GM12878 (cell line): ENCODE measurements at regions not wholly inside any gene's neighbourhood (a gene's known extent, or its start where the extent isn't known, plus 50 kb on each side); places are given as distances from the start of the nearest gene placed in this dataset.

Experiments used
- ATAC-seq: fragments of 200-7000 bp; cut with Tn5 transposase; 3 replicates; pipeline ENCODE4 v1.9.1; 2020; ENCODE audit warnings: mild to moderate bottlenecking, moderate library complexity
- BruUV-seq: library from RNA; stranded (reverse); fragments of 400-500 nt; replicated peaks from 2 replicates; lab custom pipeline; 2021; lab: Mats Ljungman, UMichigan
- CTCF ChIA-PET: fragments of 300-600 bp; sonication (Branson Sonifier 250); formaldehyde crosslinking; extraction: SDS; loops from one replicate; lab custom pipeline; 2021; ENCODE audit warnings: inconsistent platforms; lab: Yijun Ruan, JAX
- POLR2A ChIA-PET: fragments of 350-600 bp; formaldehyde crosslinking; extraction: SDS; loops from one replicate; lab custom pipeline; 2021; ENCODE audit warnings: inconsistent platforms; lab: Charles Lee
- RAD21 ChIA-PET: fragments of 300-600 bp; sonication (Branson Sonifier 250); formaldehyde crosslinking; loops from one replicate; lab custom pipeline; 2023; ENCODE audit warnings: antibody characterized with exemption; ENCODE audit not compliant: unreplicated experiment; lab: Charles Lee
- SMC1A ChIA-PET: fragments of 300-600 bp; sonication (Branson Sonifier 250); formaldehyde crosslinking; loops from one replicate; lab custom pipeline; 2023; ENCODE audit not compliant: unreplicated experiment, uncharacterized antibody; lab: Charles Lee
- DNase-seq: peaks from one replicate; pipeline ENCODE4 v3.0.0-alpha.2; 2011; ENCODE audit warnings: low read depth, low spot score
- FAIRE-seq: peaks from 3 replicates; lab custom pipeline; 2011; peaks lifted over from hg19 to GRCh38; lab: Jason Lieb, UNC
- H2AFZ ChIP-seq: 2 replicates; pipeline ENCODE4 v1.6.0; 2011; ENCODE audit warnings: low read depth, low read length, control low read depth; ENCODE audit not compliant: control insufficient read depth
- H3K27ac ChIP-seq: 2 replicates; pipeline ENCODE4 v1.5.1; 2011; ENCODE audit warnings: control low read depth; ENCODE audit not compliant: control insufficient read depth, insufficient read depth
- H3K27me3 ChIP-seq, 2 experiments: replicated peaks in 1 of 2; 2 replicates each; pipeline versions ENCODE4 v1.6.0 to v1.6.1; 2011; ENCODE audit warnings: low read length in 1 of 2; ENCODE audit not compliant: control insufficient read depth in 2 of 2, insufficient read depth in 2 of 2
- H3K36me3 ChIP-seq, 2 experiments: 2 replicates each; pipeline ENCODE4 v1.5.1; 2011; ENCODE audit warnings: low read length in 1 of 2; ENCODE audit not compliant: control insufficient read depth in 2 of 2, insufficient read depth in 2 of 2
- H3K4me1 ChIP-seq: 2 replicates; pipeline ENCODE4 v1.6.1; 2011; ENCODE audit warnings: mild to moderate bottlenecking, low read length, moderate library complexity, mixed read lengths; ENCODE audit not compliant: control insufficient read depth, insufficient read depth
- H3K4me2 ChIP-seq: 2 replicates; pipeline ENCODE4 v1.6.0; 2011; ENCODE audit warnings: control low read depth; ENCODE audit not compliant: control insufficient read depth, insufficient read depth
- H3K4me3 ChIP-seq: fragments of 200-600 bp; sonication (generic); 2 replicates; pipeline ENCODE4 v1.5.1; 2016
- H3K79me2 ChIP-seq: 2 replicates; pipeline ENCODE4 v1.6.0; 2011; ENCODE audit warnings: low read length; ENCODE audit not compliant: control insufficient read depth, insufficient read depth
- H3K9ac ChIP-seq: 2 replicates; pipeline ENCODE4 v1.8.0; 2011; ENCODE audit warnings: low read length, control low read depth, mixed read lengths; ENCODE audit not compliant: control insufficient read depth, insufficient read depth
- H3K9me3 ChIP-seq: replicated peaks from 3 replicates; pipeline ENCODE4 v1.5.1; 2011; ENCODE audit warnings: mild to moderate bottlenecking, low read length; ENCODE audit not compliant: control insufficient read depth, insufficient read depth
- H4K20me1 ChIP-seq: 2 replicates; pipeline ENCODE4 v1.6.0; 2011; ENCODE audit not compliant: control insufficient read depth, insufficient read depth
- BMI1 ChIP-seq: fragments of 450-650 bp; IDR thresholded peaks from 2 replicates; pipeline ENCODE4 v1.6.1; 2016; ENCODE audit warnings: mild to moderate bottlenecking, moderate library complexity, borderline replicate concordance
- CBX3 ChIP-seq: fragments of 200-600 bp; sonication (generic); IDR thresholded peaks from 2 replicates; pipeline ENCODE4 v1.6.1; 2016; ENCODE audit warnings: low read depth, borderline replicate concordance
- CBX5 ChIP-seq: sonication (generic); IDR thresholded peaks from 2 replicates; pipeline ENCODE4 v1.6.1; 2016; ENCODE audit warnings: low read depth, moderate library complexity, mild to moderate bottlenecking, inconsistent platforms
- CREB1 ChIP-seq: IDR thresholded peaks from 2 replicates; pipeline ENCODE4 v1.6.1; 2012; ENCODE audit warnings: low read depth, mild to moderate bottlenecking, inconsistent platforms
- CREM ChIP-seq: IDR thresholded peaks from 2 replicates; pipeline ENCODE4 v1.6.1; 2014; ENCODE audit warnings: antibody characterized with exemption, low read depth
- FOXM1 ChIP-seq: IDR thresholded peaks from 2 replicates; pipeline ENCODE4 v1.6.1; 2012; ENCODE audit warnings: low read depth, mild to moderate bottlenecking, inconsistent platforms, low read length, moderate library complexity
- HDGF ChIP-seq: fragments of 450-650 bp; IDR thresholded peaks from 2 replicates; pipeline ENCODE4 v1.6.1; 2016; ENCODE audit warnings: antibody characterized with exemption
- IRF4 ChIP-seq: IDR thresholded peaks from 2 replicates; pipeline ENCODE4 v1.6.1; 2011; ENCODE audit warnings: low read depth, low read length
- LARP7 ChIP-seq: fragments of 450-650 bp; IDR thresholded peaks from 2 replicates; pipeline ENCODE4 v1.6.1; 2017; ENCODE audit warnings: mild to moderate bottlenecking
- MTA2 ChIP-seq: fragments of 450-650 bp; IDR thresholded peaks from 2 replicates; pipeline ENCODE4 v1.6.1; 2016; ENCODE audit warnings: low read depth, mild to moderate bottlenecking, moderate library complexity
- MTA3 ChIP-seq: IDR thresholded peaks from 2 replicates; pipeline ENCODE4 v1.6.1; 2012; ENCODE audit warnings: low read length, inconsistent platforms, borderline replicate concordance
- MYB ChIP-seq: fragments of 150-350 bp; IDR thresholded peaks from 2 replicates; pipeline ENCODE4 v1.6.1; 2014; ENCODE audit warnings: mild to moderate bottlenecking, low read depth, low read length, borderline replicate concordance
- SREBF1 ChIP-seq: IDR thresholded peaks from 2 replicates; pipeline ENCODE4 v1.6.1; 2012; ENCODE audit warnings: mild to moderate bottlenecking, low read length
- YY1 ChIP-seq: IDR thresholded peaks from 2 replicates; pipeline ENCODE4 v1.6.1; 2011; ENCODE audit warnings: low read depth, mild to moderate bottlenecking, low read length
- ZNF217 ChIP-seq: fragments of 450-650 bp; IDR thresholded peaks from 2 replicates; pipeline ENCODE4 v1.6.1; 2017; ENCODE audit warnings: antibody characterized with exemption, mild to moderate bottlenecking
- ZSCAN29 ChIP-seq: fragments of 450-650 bp; IDR thresholded peaks from 2 replicates; pipeline ENCODE4 v1.6.1; 2017; ENCODE audit warnings: mild to moderate bottlenecking, moderate library complexity
- WGBS: methylation state at CpG from one replicate; pipeline ENCODE4 v1.1.6; 2016; ENCODE audit warnings: low lambda C conversion rate; ENCODE audit not compliant: insufficient replicate concordance, insufficient coverage; ENCODE audit errors: missing lambda C conversion rate; 5-methylcytosine and 5-hydroxymethylcytosine counted together
- in situ Hi-C: fragments of 300-500 bp; cut with MboI; formaldehyde crosslinking; loops from 9 replicates; pipeline ENCODE4 v1.14.3; 2018; ENCODE audit warnings: mixed read lengths
- intact Hi-C: fragments of 100-400 bp; cut with micrococcal nuclease; formaldehyde crosslinking; loops from one replicate; pipeline ENCODE4 v1.14.2; 2022; ENCODE audit not compliant: unreplicated experiment
- TF ChIP-seq, protein P1 (sequence below): fragments of 450-650 bp; IDR thresholded peaks from 2 replicates; pipeline ENCODE4 v1.6.1; 2016; ENCODE audit warnings: mild to moderate bottlenecking
- TF ChIP-seq, protein P2 (sequence below): fragments of 150-350 bp; IDR thresholded peaks from 2 replicates; pipeline ENCODE4 v1.6.1; 2014; ENCODE audit warnings: mild to moderate bottlenecking, low read depth, low read length

DNA sequence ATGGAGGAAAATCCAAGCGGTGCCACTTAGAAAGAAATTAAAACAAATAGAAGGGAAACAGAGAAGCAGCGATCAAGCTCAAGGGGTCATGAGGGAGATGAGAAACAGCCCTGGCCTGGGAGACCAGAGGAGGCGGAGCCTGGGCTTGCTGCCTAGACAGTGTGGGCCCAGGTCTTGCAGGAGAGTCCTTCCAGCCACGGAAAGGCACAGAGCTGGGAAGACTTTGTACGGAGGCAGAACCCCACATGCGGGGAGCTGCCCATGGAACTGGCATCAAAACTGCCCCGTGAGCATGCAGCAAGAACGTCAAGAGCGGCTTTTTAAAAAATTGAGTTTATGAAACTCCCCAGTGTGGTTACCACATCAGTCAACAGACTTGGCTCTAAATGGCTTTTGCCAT, 119.4 kb downstream of the IRX1 start:
- Histone ChIP-seq H3K4me3 (no peak overlapping the region), H2AFZ (no peak overlapping the region), H3K79me2 (no peaks in the 10 kb centered on the region), H3K27me3 (no peaks in the 10 kb centered on the region), H4K20me1 (no peaks in the 10 kb centered on the region), H3K9me3 (no peaks in the 10 kb centered on the region), H3K36me3 (no peaks in the 10 kb centered on the region), H3K4me2 (no peak overlapping the region), H3K9ac (no peak overlapping the region), H3K27ac (no peak overlapping the region), H3K4me1 (no peaks in the 10 kb centered on the region)
- TF ChIP-seq MYB (no peak), MTA3 (no peak)
- TF ChIP-seq, protein P1, sequence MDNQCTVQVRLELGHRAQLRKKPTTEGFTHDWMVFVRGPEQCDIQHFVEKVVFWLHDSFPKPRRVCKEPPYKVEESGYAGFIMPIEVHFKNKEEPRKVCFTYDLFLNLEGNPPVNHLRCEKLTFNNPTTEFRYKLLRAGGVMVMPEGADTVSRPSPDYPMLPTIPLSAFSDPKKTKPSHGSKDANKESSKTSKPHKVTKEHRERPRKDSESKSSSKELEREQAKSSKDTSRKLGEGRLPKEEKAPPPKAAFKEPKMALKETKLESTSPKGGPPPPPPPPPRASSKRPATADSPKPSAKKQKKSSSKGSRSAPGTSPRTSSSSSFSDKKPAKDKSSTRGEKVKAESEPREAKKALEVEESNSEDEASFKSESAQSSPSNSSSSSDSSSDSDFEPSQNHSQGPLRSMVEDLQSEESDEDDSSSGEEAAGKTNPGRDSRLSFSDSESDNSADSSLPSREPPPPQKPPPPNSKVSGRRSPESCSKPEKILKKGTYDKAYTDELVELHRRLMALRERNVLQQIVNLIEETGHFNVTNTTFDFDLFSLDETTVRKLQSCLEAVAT: no peak
- intact Hi-C loops (no loop called here), in situ Hi-C loops (no loop called here)
- no peak for ATAC-seq
- BruUV-seq: no TSS peak
- no peak for DNase-seq
- ChIA-PET SMC1A (no interaction called here), POLR2A (no interaction called here), CTCF (no interaction called here), RAD21 (no interaction called here)
- no peak for FAIRE-seq
- WGBS: 15% methylated on average over 8 of the region's 9 CpGs

DNA sequence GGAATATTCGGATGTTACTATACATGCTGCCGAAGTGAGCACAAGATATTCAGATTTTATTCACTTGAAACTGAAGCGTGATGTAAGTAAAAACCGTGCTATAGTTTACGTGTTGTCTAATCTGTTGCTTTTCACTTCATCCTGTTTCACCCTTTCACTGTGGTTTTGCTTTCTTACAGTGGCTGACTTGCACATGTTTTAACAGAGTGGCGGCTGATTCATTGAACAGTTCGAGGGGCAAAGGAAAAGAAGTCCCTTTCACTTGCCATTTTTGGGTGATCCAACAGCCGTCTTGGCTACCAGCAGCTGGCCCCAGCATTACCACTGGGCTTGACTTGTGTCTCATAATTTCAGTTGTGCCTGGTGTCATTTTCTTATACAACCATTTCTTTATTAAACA, 134.0 kb downstream of the IRX1 start:
- H3K27ac ChIP-seq: no peak overlapping the region
- intact Hi-C loops (no loop called here), in situ Hi-C loops (no loop called here)
- no peak overlapping the region for H2AFZ ChIP-seq
- no peaks in the 10 kb centered on the region; the same call in none of the 3 replicates for H3K9me3 ChIP-seq
- WGBS: 28% methylated on average over 8 of the region's 8 CpGs
- no peaks in the 10 kb centered on the region for H3K4me1 ChIP-seq
- no peak overlapping the region for H3K4me3 ChIP-seq
- no peaks in the 10 kb centered on the region for H4K20me1 ChIP-seq
- H3K9ac ChIP-seq: no peak overlapping the region
- H3K79me2 ChIP-seq: no peaks in the 10 kb centered on the region
- no peak overlapping the region for H3K4me2 ChIP-seq
- SMC1A ChIA-PET: no interaction called here
- RAD21 ChIA-PET: no interaction called here
- no peak for ATAC-seq
- no TSS peak for BruUV-seq
- POLR2A ChIA-PET: no interaction called here
- H3K27me3 ChIP-seq: no peaks in the 10 kb centered on the region
- no peaks in the 10 kb centered on the region for H3K36me3 ChIP-seq
- DNase-seq: no peak
- FAIRE-seq: no peak
- CTCF ChIA-PET: no interaction called here
- TF ChIP-seq IRF4: no peak
- no peak for TF ChIP-seq HDGF
- TF ChIP-seq MTA3: no peak
- TF ChIP-seq FOXM1: no peak
- no peak for TF ChIP-seq CREB1
- TF ChIP-seq, protein P2, sequence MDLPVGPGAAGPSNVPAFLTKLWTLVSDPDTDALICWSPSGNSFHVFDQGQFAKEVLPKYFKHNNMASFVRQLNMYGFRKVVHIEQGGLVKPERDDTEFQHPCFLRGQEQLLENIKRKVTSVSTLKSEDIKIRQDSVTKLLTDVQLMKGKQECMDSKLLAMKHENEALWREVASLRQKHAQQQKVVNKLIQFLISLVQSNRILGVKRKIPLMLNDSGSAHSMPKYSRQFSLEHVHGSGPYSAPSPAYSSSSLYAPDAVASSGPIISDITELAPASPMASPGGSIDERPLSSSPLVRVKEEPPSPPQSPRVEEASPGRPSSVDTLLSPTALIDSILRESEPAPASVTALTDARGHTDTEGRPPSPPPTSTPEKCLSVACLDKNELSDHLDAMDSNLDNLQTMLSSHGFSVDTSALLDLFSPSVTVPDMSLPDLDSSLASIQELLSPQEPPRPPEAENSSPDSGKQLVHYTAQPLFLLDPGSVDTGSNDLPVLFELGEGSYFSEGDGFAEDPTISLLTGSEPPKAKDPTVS: no peak
- no peak for TF ChIP-seq CREM
- TF ChIP-seq CBX3: no peak
- no peak for TF ChIP-seq LARP7
- no peak for TF ChIP-seq CBX5
- no peak for TF ChIP-seq BMI1
- TF ChIP-seq SREBF1: no peak
- TF ChIP-seq MTA2: no peak
- no peak for TF ChIP-seq ZNF217
- TF ChIP-seq YY1: no peak
- TF ChIP-seq ZSCAN29: no peak
